ENCODE measurements at regions not wholly inside any gene's neighbourhood (a gene's known extent, or its start where the extent isn't known, plus 50 kb on each side); places are given as distances from the start of the nearest gene placed in this dataset.

GRCh38 chr7:19407270-19407669 lies 262.0 kb upstream of the FERD3L start:
- TF ChIP-seq SMC3 (IDR thresholded peaks at IDR 0.05) (no peak), CTCF (IDR thresholded peaks at IDR 0.05) (no peak), EP300 (IDR thresholded peaks at IDR 0.05) (no peak), RAD21 (conservative IDR thresholded peaks at IDR 0.05 in 1 of 2, IDR thresholded peaks at IDR 0.05 in 1 of 2) (no peak), JUN (IDR thresholded peaks at IDR 0.05) (no peak), CHD2 (IDR thresholded peaks at IDR 0.05; ENCODE audit: low read length, partially characterized antibody) (no peak), POLR2A (IDR thresholded peaks at IDR 0.05; ENCODE audit: low read length) (no peak), ELK1 (IDR thresholded peaks at IDR 0.05; ENCODE audit: low read depth, low read length) (no peak), BCL3 (IDR thresholded peaks at IDR 0.05) (no peak)

All from A549 (cell line).